CD4-positive, alpha-beta T cell treated with Interferon alpha-2 for 1 hour (primary cell): ENCODE measurements at regions not wholly inside any gene's neighbourhood (a gene's known extent, or its start where the extent isn't known, plus 50 kb on each side); places are given as distances from the start of the nearest gene placed in this dataset.
A peak's percentile ranks its signal among the peaks of the same experiment; 100 is the strongest.

ENCODE experiments used
- DNase-seq, 2 donors: peaks; one replicate each; pipeline ENCODE4 v3.0.0-alpha.2; 2020 to 2022

- no peak for DNase-seq
Observed at GRCh38 chr2:94939349-94939748, 68.1 kb downstream of the TEKT4 start.

- DNase-seq, result no peak
Observed at GRCh38 chr2:94947097-94948016, 76.1 kb downstream of the TEKT4 start.

GRCh38 chr2:94955702-94956101, 69.8 kb upstream of the MAL start:
- no peak for DNase-seq

GRCh38 chr2:94956797-94957391, 68.6 kb upstream of the MAL start:
- peak in 1 of 2 donors; percentile 34 for DNase-seq

- no peak for DNase-seq
Observed at GRCh38 chr2:94958245-94958644, 67.3 kb upstream of the MAL start.

- no peak for DNase-seq
Observed at GRCh38 chr2:94960266-94960665, 65.2 kb upstream of the MAL start.

- DNase-seq, result no peak
Observed at GRCh38 chr2:94960751-94961150, 64.8 kb upstream of the MAL start.

GRCh38 chr2:94964193-94964592, 61.3 kb upstream of the MAL start:
- no peak for DNase-seq

- DNase-seq, result no peak
Observed at GRCh38 chr2:94966689-94967088, 58.8 kb upstream of the MAL start.

- DNase-seq, result no peak
Observed at GRCh38 chr2:94970353-94970752, 55.2 kb upstream of the MAL start.
